Left lobe of liver (tissue), 2 donors: ENCODE measurements at regions not wholly inside any gene's neighbourhood (a gene's known extent, or its start where the extent isn't known, plus 50 kb on each side); places are given as distances from the start of the nearest gene placed in this dataset.
"Not testable (repeated sequence)": the region's sequence is repeated elsewhere in the genome, so short reads cannot be mapped to it uniquely, and the experiment has no call there.

Experiments used
- ATAC-seq: fragments of 200-7000 bp; cut with Tn5 transposase; one replicate; pipeline ENCODE4 v1.9.1; 2020; ENCODE audit warnings: mild to moderate bottlenecking, moderate library complexity
- DNase-seq: peaks from one replicate; pipeline ENCODE4 v3.0.0-alpha.2; 2020; ENCODE audit warnings: low spot score
- donor health status: DM: no; HTN: no; CAD: no; lungs with moderate emphysema.
- donor health status: DM: no; HTN: yes; CAD: no.

- not testable (repeated sequence) for DNase-seq, ATAC-seq
Measured at GRCh38 chr5:102154791-102155605, 141.1 kb downstream of the SLCO4C1 start.

DNA sequence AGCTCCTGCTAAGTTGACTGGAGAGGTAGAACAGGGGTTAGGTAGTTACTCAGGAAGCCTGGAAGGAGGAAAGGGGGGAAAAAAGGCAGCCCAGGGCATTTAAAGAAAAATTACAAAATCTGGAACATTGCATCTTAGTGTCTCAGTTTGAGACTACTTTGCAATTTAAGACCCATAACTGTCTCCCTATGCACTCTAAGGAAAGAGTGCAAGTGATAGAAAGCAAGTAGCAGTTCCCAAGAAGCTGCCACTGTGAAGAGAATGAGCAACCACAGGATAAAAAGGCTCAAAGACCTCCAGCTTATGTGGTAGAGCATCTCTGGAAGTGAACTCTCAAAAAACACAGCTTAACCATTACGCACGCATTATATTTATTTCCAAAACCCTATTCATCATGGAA lies 141.8 kb downstream of the SLCO4C1 start:
- DNase-seq (no peak), ATAC-seq (no peak)

- ATAC-seq = peak; percentile 65
- no peak for DNase-seq
Measured at GRCh38 chr5:102153003-102153759, 142.9 kb downstream of the SLCO4C1 start.

DNA sequence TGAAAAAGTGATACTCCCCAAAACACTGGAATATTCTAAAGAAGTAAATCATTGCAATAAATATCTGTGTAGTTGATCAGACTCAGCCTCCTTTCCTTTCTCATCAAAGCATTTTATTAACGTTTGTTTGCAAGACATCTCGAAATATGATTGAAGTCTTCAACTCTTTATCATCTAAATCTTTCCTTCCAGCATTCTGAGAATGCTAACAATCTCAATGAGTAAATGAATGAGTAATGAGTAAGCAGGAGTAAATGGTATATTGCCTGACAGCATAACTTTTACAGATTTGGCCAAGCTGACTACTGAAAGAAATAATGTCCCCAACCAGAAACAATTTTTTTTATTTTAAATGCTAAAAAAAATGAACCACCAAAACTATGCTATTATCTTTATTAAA lies 157.1 kb downstream of the SLCO4C1 start:
- DNase-seq (no peak), ATAC-seq (no peak)

DNA sequence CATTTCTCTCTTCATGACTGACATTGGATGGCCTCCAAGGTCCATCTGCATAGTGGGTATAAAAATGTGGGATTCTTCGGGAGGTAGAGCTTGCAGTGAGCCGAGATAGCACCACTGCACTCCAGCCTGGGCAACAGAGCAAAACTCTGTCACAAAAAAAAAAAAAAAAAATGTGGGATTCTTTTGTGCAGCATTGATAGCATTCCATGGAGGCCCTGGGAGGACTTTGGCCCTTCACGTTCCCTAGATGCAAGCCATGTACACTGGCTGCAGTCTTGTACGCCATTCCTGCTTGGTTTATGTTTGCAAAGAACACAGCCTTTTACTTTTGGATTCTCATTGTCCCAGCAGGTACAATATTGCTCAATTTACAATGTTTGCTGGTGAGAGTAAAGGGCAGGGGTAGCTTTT lies 157.8 kb downstream of the SLCO4C1 start:
- ATAC-seq = peak; percentile 34
- DNase-seq = no peak

- DNase-seq (no peak), ATAC-seq (no peak)
Measured at GRCh38 chr5:102130890-102131289, 165.2 kb downstream of the SLCO4C1 start.

DNA sequence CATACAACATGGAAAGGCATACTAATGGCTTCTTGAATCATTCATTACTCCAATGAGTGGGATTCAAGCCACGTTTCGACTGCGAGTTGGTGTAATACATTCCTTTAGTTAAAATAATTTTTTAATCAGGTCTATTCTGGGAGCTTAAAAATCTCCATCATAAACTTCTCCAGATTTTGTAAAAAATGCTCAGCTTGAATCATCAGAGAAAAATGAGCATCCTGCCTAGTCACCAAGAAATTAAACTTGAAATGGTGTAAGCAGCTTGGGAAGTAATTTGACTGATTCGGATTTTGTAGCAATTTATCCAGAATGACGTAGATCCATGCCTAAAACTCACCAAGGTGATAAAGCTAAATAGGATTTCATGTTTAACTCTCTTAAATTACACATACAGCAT lies 165.7 kb downstream of the SLCO4C1 start:
- DNase-seq (no peak), ATAC-seq (no peak)

GRCh38 chr5:102119252-102119651 lies 176.8 kb downstream of the SLCO4C1 start:
- DNase-seq (no peak), ATAC-seq (no peak)

DNA sequence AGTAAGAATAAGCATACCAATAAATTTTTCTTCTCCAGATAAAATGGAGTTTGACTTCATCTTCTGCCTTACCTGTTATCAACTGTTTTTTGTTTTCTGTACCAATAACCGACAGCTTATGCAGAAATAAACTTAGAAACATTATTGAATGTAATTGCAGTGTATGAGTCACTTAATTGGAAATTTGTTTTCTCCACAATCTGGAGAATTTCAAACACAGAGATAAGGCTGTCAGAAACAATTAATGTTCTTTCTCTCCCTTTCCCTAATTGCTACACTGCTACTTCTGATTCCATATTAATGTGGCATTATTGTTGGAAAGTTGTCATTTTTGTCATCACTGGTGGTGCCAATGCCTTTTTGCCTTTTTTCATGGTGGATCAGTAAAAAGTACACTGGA lies 180.3 kb downstream of the SLCO4C1 start:
- ATAC-seq = no peak
- no peak for DNase-seq

DNA sequence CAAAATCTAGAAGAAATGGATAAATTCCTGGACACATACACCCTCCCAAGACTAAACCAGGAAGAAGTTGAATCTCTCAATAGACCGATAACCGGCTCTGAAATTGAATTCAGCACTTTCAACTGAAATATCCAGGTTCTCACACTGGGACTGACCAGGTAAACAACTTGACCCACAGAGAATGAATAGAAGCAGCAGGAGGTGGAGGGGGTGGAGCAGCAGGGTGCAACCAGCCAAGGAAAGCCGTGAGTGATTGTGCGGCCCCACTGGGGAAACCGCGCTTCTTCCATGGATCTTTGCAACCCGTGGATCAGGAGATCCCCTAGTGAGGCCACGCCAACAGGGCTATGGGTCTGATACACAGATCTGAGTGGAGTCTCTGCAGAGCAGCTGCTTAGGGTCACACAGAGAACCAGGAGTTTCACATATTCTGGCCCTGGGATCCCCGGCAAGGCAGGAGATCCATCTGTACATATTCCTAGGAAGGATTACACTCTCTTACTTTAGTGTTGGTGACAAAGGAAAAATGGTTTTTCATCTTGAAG lies 181.5 kb downstream of the SLCO4C1 start:
- DNase-seq = no peak
- ATAC-seq = no peak

DNA sequence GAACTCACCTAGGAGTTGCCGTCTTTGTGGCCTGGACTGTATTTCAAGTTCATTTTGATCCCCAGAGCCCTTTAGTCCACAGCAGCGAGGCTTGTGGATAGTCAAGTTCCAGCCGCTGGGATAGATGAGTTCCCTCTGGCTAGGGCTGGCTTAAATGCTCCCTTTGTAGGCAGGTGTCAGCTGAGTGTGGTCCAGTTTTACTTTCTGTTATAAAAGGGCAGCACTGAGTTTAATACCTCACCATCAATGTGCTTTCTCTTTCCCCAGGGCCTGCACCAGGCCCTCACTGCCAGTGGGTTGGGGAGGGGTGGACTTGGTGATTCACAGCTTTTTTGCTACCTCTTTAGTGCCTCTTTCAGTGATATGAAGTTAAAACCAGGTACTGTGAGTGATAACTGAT lies 188.2 kb downstream of the SLCO4C1 start:
- ATAC-seq (no peak), DNase-seq (no peak)

DNA sequence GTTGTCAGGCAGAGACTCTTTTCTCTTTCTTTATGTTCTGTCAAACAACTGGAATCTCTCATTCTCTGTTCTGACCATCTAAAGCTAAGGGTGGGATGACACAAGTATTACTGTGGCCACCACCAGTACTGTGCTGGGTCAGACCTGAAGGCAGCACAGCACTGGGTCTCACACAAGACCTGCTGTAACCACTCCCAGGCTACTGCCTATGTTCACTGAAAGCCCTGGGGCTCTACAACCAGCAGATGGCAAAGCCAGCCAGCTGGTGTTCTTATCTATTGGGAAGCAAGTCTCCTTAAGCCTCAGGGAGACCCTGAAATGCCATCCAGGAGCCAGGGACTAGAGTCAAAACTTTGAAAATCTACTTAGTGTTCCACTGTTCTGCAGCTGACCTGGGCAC lies 189.5 kb downstream of the SLCO4C1 start:
- ATAC-seq = no peak
- DNase-seq = no peak

DNA sequence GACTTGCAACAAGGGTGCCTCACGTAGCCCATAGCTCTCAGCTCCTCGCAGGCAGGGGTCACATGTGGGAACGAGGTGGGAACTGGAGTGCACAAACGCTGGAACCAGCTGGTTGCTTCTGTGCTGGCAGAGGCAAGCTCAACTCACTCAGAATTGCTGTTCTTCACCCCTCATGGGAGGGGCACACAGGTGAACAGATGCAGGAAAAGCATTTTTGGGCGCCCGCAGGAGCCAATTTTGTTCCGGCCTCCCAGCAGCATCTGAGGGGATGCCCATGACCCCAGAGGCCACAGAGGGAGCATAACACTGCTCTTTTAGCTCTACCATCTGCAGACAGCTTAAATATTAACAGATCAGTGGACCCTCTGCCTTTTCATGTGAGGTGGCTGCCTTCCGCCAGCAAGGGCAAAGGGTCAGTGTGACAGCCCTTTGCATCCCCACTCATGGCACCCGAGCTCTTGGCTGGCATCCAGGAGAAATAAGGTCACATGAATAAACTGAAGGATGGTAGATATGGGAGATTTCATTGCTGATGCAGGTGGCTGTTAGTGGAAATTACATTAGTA lies 196.2 kb downstream of the SLCO4C1 start:
- peak; percentile 10 for ATAC-seq
- no peak for DNase-seq

GRCh38 chr5:102099083-102099482 lies 197.0 kb downstream of the SLCO4C1 start:
- not testable (repeated sequence) for DNase-seq, ATAC-seq

- not testable (repeated sequence) for DNase-seq, ATAC-seq
Measured at GRCh38 chr5:102098606-102099005, 197.5 kb downstream of the SLCO4C1 start.

- DNase-seq (no peak), ATAC-seq (peak; percentile 25)
Measured at GRCh38 chr5:102090770-102091169, 205.3 kb downstream of the SLCO4C1 start.

- ATAC-seq = no peak
Measured at GRCh38 chr5:102089883-102090282, 206.2 kb downstream of the SLCO4C1 start.

GRCh38 chr5:102087906-102088305 lies 208.2 kb downstream of the SLCO4C1 start:
- DNase-seq = no peak
- no peak for ATAC-seq

More at GRCh38 chr5:102089883-102090282, 206.2 kb downstream of the SLCO4C1 start:
- no peak for DNase-seq

DNA sequence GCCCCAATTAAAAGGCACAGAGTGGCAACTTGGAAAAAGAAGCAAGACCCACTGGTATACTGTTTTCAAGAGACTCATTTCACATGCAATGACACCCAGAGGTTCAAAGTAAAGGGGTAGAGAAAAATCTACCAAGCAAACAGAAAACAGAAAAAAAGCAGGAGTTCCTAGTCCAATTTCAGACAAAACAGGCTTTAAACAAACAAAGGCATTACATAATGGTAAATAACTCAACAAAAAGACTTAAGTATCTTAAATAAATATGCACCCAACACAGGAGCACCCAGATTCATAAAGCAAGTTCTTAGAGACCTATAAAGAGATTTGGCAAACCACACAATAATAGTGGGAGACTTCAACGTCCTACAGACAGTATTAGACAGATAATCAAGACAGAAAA lies 215.8 kb downstream of the SLCO4C1 start:
- DNase-seq = no peak
- ATAC-seq = no peak

- ATAC-seq = no peak
- DNase-seq = no peak
Measured at GRCh38 chr5:102077920-102078319, 218.2 kb downstream of the SLCO4C1 start.

- DNase-seq (no peak), ATAC-seq (no peak)
Measured at GRCh38 chr5:102069974-102070373, 226.1 kb downstream of the SLCO4C1 start.

DNA sequence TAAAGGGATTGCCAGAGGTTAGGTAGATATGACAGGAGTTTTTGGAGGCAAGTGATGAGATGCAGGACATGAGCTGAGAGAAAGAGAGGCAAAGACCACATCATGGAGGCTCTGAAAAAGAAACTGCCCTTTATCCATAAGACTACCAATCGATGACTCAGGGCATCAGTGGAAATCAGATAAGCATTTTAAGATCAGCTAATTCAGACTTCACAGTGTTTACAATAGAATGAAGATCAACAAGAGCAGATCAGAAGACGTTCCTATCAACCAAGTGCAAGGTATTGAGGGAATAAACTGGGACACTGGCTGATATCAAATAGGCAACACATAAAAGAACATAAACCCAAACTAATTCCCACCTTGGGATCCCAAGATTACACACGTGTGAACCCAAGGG lies 227.2 kb downstream of the SLCO4C1 start:
- DNase-seq (no peak), ATAC-seq (no peak)
